Osteoblast (primary cell): ENCODE measurements at regions not wholly inside any gene's neighbourhood (a gene's known extent, or its start where the extent isn't known, plus 50 kb on each side); places are given as distances from the start of the nearest gene placed in this dataset.
"Not testable (repeated sequence)": the region's sequence is repeated elsewhere in the genome, so short reads cannot be mapped to it uniquely, and the experiment has no call there.

Experiments
- DNase-seq: peaks from one replicate; pipeline ENCODE4 v3.0.0; 2011; ENCODE audit warnings: low spot score, mixed read lengths; ENCODE audit not compliant: insufficient read length; ENCODE audit errors: missing footprints
- H2AFZ ChIP-seq: 2 replicates; pipeline ENCODE4 v1.6.0; 2011; ENCODE audit warnings: mild to moderate bottlenecking, low read length
- H3K27ac ChIP-seq: 2 replicates; pipeline ENCODE4 v1.5.1; 2011; ENCODE audit warnings: mild to moderate bottlenecking, low read depth, low read length, moderate library complexity
- H3K27me3 ChIP-seq: 2 replicates; pipeline ENCODE4 v1.6.0; 2012; ENCODE audit warnings: mild to moderate bottlenecking, control low read depth, inconsistent platforms, low read length, moderate library complexity; ENCODE audit not compliant: insufficient read depth
- H3K36me3 ChIP-seq: 2 replicates; pipeline ENCODE4 v1.5.1; 2011; ENCODE audit warnings: mild to moderate bottlenecking, low read length, control low read depth, moderate library complexity; ENCODE audit not compliant: insufficient read depth
- H3K4me1 ChIP-seq: 2 replicates; pipeline ENCODE4 v1.5.1; 2011; ENCODE audit warnings: mild to moderate bottlenecking, low read length, control low read depth, moderate library complexity; ENCODE audit not compliant: insufficient read depth
- H3K4me2 ChIP-seq: 2 replicates; pipeline ENCODE4 v1.6.0; 2011; ENCODE audit warnings: mild to moderate bottlenecking, low read length; ENCODE audit not compliant: insufficient read depth
- H3K4me3 ChIP-seq: fragments of 200-600 bp; sonication (generic); 3 replicates; pipeline ENCODE4 v1.5.1; 2012; ENCODE audit warnings: mild to moderate bottlenecking, low read length, inconsistent platforms; ENCODE audit not compliant: insufficient read depth
- H3K79me2 ChIP-seq: 2 replicates; pipeline ENCODE4 v1.6.0; 2012; ENCODE audit warnings: mild to moderate bottlenecking, low read length, control low read depth, inconsistent platforms; ENCODE audit not compliant: insufficient read depth
- H3K9me3 ChIP-seq: 2 replicates; pipeline ENCODE4 v1.5.1; 2011; ENCODE audit warnings: low read depth, low read length, control low read depth
- H4K20me1 ChIP-seq: 2 replicates; pipeline ENCODE4 v1.6.0; 2012; ENCODE audit warnings: mild to moderate bottlenecking, low read length, control low read depth; ENCODE audit not compliant: insufficient read depth
- TF ChIP-seq, protein P1 (sequence below): IDR thresholded peaks from 2 replicates; pipeline ENCODE4 v1.5.1; 2011; ENCODE audit warnings: mild to moderate bottlenecking, low read depth, low read length, moderate library complexity; ENCODE audit errors: extremely low read depth

DNA sequence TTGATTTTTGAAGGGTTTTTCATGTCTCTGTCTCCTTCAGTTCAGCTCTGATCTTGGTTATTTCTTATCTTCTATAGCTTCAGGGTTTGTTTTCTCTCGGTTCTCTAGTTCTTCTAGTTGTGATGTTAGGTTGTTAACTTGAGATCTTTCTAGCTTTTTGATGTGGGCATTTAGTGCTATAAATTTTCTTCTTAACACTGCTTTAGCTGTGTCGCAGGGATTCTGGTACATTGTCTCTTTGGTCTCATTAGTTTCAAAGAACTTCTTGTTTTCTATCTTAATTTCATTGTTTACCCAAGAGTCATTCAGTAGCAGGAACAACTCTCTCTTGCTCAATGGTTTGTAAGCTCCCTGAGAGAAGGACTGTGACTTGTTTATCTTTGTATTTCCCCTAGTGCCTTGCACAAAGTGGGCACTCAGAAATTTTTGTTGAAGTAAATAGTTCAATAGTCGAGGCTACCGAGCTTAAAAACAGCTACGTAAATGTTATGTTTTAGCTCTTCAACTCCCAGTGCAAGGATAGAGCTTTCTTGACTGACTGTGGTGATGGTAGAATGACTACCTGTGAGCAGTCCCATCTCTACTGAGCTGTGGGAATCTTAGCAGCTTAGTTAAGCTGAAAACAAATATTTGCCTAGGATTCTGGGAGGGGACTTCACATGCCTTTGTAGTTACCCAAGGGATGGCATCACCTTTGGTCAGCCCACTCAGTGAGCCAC is 225.8 kb upstream of the ELL2 start:
- H3K36me3 ChIP-seq: no peaks in the 10 kb centered on the region
- H3K4me3 ChIP-seq: no peak overlapping the region
- H3K79me2 ChIP-seq: no peaks in the 10 kb centered on the region
- no peaks in the 10 kb centered on the region for H3K4me1 ChIP-seq
- no peak overlapping the region for H2AFZ ChIP-seq
- no peak overlapping the region for H3K27ac ChIP-seq
- no peaks in the 10 kb centered on the region for H3K27me3 ChIP-seq
- H4K20me1 ChIP-seq: no peaks in the 10 kb centered on the region
- TF ChIP-seq, protein P1, sequence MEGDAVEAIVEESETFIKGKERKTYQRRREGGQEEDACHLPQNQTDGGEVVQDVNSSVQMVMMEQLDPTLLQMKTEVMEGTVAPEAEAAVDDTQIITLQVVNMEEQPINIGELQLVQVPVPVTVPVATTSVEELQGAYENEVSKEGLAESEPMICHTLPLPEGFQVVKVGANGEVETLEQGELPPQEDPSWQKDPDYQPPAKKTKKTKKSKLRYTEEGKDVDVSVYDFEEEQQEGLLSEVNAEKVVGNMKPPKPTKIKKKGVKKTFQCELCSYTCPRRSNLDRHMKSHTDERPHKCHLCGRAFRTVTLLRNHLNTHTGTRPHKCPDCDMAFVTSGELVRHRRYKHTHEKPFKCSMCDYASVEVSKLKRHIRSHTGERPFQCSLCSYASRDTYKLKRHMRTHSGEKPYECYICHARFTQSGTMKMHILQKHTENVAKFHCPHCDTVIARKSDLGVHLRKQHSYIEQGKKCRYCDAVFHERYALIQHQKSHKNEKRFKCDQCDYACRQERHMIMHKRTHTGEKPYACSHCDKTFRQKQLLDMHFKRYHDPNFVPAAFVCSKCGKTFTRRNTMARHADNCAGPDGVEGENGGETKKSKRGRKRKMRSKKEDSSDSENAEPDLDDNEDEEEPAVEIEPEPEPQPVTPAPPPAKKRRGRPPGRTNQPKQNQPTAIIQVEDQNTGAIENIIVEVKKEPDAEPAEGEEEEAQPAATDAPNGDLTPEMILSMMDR: no peak
- H3K4me2 ChIP-seq: no peak overlapping the region
- no peak for DNase-seq
- no peaks in the 10 kb centered on the region for H3K9me3 ChIP-seq

DNA sequence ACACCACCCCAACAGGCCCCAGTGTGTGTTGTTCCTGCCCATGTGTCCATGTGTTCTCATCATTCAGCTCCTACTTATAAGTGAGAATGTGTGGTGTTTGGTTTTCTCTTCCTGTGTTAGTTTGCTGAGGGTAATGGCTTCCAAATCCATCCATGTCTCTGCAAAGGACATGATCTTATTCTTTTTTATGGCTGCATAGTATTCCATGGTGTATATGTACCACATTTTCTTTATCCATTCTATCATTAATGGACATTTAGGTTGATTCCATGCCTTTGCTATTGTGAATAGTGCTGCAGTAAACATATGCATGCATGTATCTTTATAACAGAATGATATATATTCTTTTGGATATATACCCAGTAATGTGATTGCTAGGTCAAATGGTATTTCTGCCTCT is 222.9 kb upstream of the ELL2 start:
- not testable (repeated sequence) for H4K20me1 ChIP-seq, H3K4me2 ChIP-seq, H2AFZ ChIP-seq, DNase-seq, H3K27me3 ChIP-seq, H3K79me2 ChIP-seq, H3K9me3 ChIP-seq, H3K27ac ChIP-seq, H3K4me1 ChIP-seq, H3K36me3 ChIP-seq, H3K4me3 ChIP-seq

DNA sequence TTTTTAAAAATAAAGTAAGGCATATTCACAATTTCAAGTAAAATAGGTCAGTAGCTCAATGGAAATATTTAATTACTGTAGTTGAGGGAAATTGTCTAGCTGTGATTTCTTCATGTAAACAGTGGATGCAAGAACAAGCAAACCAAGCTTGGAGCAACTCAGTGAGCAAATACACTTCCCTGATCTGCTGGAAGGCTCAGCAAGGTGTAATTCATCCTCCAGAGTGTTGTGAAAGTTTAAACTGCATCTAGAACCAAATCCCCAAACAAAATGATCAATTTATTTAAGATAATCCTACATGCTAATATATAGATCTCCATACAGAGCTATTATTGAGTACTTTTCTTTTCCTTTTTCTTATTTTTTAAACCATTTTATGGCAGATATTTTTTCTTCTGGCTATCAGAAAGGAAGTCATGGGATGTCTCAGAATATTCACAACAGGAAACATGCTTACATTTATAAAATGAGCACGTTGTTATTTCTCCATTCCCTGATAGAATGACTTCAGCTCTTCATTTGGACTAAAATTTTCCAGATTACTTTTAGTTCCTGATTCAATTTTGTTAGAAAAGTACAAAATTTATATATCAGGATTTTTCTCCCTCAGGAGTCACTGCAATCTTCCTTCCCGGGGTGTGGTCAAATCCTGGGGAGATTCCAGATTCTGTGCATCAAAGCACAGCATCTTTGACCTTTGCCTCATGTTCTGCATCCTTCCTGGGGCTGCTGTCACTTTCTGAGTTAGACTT is 219.2 kb upstream of the ELL2 start:
- Histone ChIP-seq H3K36me3 (no peaks in the 10 kb centered on the region), H3K9me3 (no peaks in the 10 kb centered on the region), H2AFZ (no peak overlapping the region), H3K4me3 (no peak overlapping the region), H4K20me1 (no peaks in the 10 kb centered on the region), H3K79me2 (no peaks in the 10 kb centered on the region), H3K27ac (no peak overlapping the region), H3K4me2 (no peak overlapping the region), H3K4me1 (peaks cover 16% of the 10 kb centered on the region), H3K27me3 (no peaks in the 10 kb centered on the region)
- TF ChIP-seq, protein P1: no peak
- no peak for DNase-seq

- DNase-seq: peak; percentile 75
- Histone ChIP-seq H2AFZ (peak overlapping the region; percentile 70), H3K4me1 (peaks cover 21% of the 10 kb centered on the region), H3K27me3 (no peaks in the 10 kb centered on the region), H4K20me1 (no peaks in the 10 kb centered on the region), H3K4me2 (peak overlapping the region; percentile 53), H3K27ac (peak overlapping the region; percentile 74), H3K4me3 (peak overlapping the region; percentile 4), H3K79me2 (no peaks in the 10 kb centered on the region), H3K36me3 (no peaks in the 10 kb centered on the region), H3K9me3 (no peaks in the 10 kb centered on the region)
- TF ChIP-seq, protein P1: no peak
These were observed 215.7 kb upstream of the ELL2 start for GRCh38 chr5:96177303-96177869.
